HG02798 (cell line): ENCODE measurements at regions not wholly inside any gene's neighbourhood (a gene's known extent, or its start where the extent isn't known, plus 50 kb on each side); places are given as distances from the start of the nearest gene placed in this dataset.

ENCODE experiments used
- ATAC-seq: cut with Tn5 transposase; IDR thresholded peaks from one replicate; pipeline ENCODE4 v1.9.1; 2021; ENCODE audit warnings: mild to moderate bottlenecking; ENCODE audit not compliant: unreplicated experiment, poor library complexity

- ATAC-seq, result peak; percentile 60
These were observed 55.4 kb upstream of the GLI2 start for GRCh38 chr2:120680136-120680761.

- ATAC-seq, result no peak
These were observed 54.5 kb upstream of the GLI2 start for GRCh38 chr2:120681181-120681580.

- no peak for ATAC-seq
These were observed 53.9 kb upstream of the GLI2 start for GRCh38 chr2:120681696-120682288.

DNA sequence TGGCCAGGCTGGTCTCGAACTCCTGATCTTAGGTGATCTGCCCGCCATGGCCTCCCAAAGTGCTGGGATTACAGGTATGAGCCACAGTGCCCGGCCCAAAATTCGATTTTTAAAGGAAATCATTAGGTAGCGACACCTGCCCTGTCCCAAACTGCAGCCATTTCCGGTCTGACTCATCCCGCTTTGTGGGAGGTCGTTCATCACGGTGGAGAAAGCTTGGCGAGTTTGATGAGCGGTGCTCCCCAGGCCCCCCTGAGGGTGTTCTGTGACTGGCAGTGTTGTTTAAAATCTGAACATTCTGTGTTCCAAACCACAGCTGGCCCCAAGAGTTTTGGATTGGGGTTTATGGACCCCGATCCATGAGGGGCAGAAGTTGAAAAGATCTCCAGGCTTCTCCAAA lies 53.0 kb upstream of the GLI2 start:
- no peak for ATAC-seq

DNA sequence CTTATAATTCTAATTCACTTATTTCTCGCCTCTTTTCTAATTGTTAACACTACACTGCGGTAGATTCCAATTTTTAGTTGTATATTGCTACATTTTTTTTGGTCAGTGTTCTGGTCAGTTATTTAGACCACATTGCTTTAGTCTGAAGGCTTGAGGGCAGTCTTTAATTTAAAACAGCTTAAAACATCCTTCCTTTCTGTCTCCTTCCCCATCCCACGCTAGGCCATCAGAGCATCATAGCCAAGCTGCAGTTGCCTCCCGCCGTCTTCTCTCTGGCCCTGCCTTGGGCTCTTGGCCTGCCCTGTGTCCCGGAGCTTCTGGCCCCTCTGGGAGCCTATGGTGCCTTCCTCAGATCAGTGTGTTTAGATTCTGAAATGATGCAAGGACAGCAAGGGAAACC lies 52.6 kb upstream of the GLI2 start:
- ATAC-seq, result no peak

DNA sequence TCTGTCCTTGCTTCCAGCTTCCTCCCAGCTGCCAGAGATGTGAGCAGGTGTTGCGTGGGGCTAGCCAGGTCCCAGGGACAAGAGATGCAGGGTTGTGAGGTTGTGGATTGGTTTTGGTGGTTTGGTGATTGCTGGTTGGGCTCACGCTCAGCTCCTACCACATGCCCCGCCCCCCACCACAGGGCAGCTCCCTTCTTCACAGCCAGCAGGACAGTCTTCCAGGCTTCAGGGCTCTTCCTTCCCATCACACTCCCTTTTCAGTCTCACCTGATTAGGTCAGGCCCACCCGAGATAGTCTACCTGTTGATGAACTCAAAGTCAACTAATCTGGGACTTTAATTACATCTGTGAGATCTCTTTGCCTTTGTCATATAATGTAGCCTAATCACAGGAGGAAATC lies 52.0 kb upstream of the GLI2 start:
- no peak for ATAC-seq

- ATAC-seq, result no peak
These were observed 51.2 kb upstream of the GLI2 start for GRCh38 chr2:120684289-120685065.

GRCh38 chr2:120685066-120685973 lies 50.3 kb upstream of the GLI2 start:
- ATAC-seq, result no peak
